Memory B cell (primary cell): ENCODE measurements at regions not wholly inside any gene's neighbourhood (a gene's known extent, or its start where the extent isn't known, plus 50 kb on each side); places are given as distances from the start of the nearest gene placed in this dataset.
"Not testable (repeated sequence)": the region's sequence is repeated elsewhere in the genome, so short reads cannot be mapped to it uniquely, and the experiment has no call there.

Experiments
- ATAC-seq: fragments of 150-1000 bp; cut with Tn5 transposase; 2 replicates; pipeline ENCODE4 v1.10.0; 2021; ENCODE audit warnings: low read depth, mild to moderate bottlenecking, moderate library complexity
- DNase-seq, 2 donors: peaks; one replicate each; pipeline ENCODE4 v3.0.0; 2022; ENCODE audit warnings: low spot score in 2 of 2
- H3K27ac Mint-ChIP-seq: one replicate; pipeline ENCODE4 v1.8.0; 2022; ENCODE audit warnings: mild to moderate bottlenecking, moderate library complexity, mixed read lengths
- H3K27me3 Mint-ChIP-seq: one replicate; pipeline ENCODE4 v1.8.0; 2022; ENCODE audit warnings: mixed read lengths
- H3K36me3 Mint-ChIP-seq: one replicate; pipeline ENCODE4 v1.8.0; 2022; ENCODE audit warnings: mild to moderate bottlenecking, mixed read lengths
- H3K4me1 Mint-ChIP-seq: one replicate; pipeline ENCODE4 v1.8.0; 2022; ENCODE audit warnings: mixed read lengths
- H3K4me3 Mint-ChIP-seq: one replicate; pipeline ENCODE4 v1.8.0; 2022; ENCODE audit warnings: mild to moderate bottlenecking, moderate library complexity, mixed read lengths
- H3K9me3 Mint-ChIP-seq: one replicate; pipeline ENCODE4 v1.8.0; 2022; ENCODE audit warnings: mixed read lengths

- Mint-ChIP-seq H3K27ac (no peak overlapping the region), H3K4me1 (peaks cover 44% of the 10 kb centered on the region), H3K36me3 (peaks cover 16% of the 10 kb centered on the region), H3K9me3 (peaks cover 2% of the 10 kb centered on the region), H3K4me3 (no peak overlapping the region), H3K27me3 (no peaks in the 10 kb centered on the region)
- ATAC-seq (no peak), DNase-seq (no peak)
Measured at GRCh38 chr6:144415014-144415413, 129.9 kb downstream of the UTRN start.

- no peaks in the 10 kb centered on the region for H3K27me3 Mint-ChIP-seq
- DNase-seq (no peak), ATAC-seq (no peak)
- H3K9me3 Mint-ChIP-seq: peaks cover 2% of the 10 kb centered on the region
- no peak overlapping the region for H3K4me3 Mint-ChIP-seq
- H3K27ac Mint-ChIP-seq: peak overlapping the region; percentile 40
- H3K36me3 Mint-ChIP-seq: peaks cover 12% of the 10 kb centered on the region
- peaks cover 40% of the 10 kb centered on the region for H3K4me1 Mint-ChIP-seq
Measured at GRCh38 chr6:144415835-144416237, 130.7 kb downstream of the UTRN start.

GRCh38 chr6:144416244-144416643 lies 131.1 kb downstream of the UTRN start:
- peaks cover 2% of the 10 kb centered on the region for H3K9me3 Mint-ChIP-seq
- H3K36me3 Mint-ChIP-seq: peaks cover 8% of the 10 kb centered on the region
- peaks cover 36% of the 10 kb centered on the region for H3K4me1 Mint-ChIP-seq
- no peak for ATAC-seq
- no peaks in the 10 kb centered on the region for H3K27me3 Mint-ChIP-seq
- H3K27ac Mint-ChIP-seq: no peak overlapping the region
- H3K4me3 Mint-ChIP-seq: no peak overlapping the region
- no peak for DNase-seq

GRCh38 chr6:144416773-144417172 lies 131.6 kb downstream of the UTRN start:
- DNase-seq: no peak
- H3K4me1 Mint-ChIP-seq: peaks cover 31% of the 10 kb centered on the region
- H3K27me3 Mint-ChIP-seq: no peaks in the 10 kb centered on the region
- ATAC-seq: no peak
- no peak overlapping the region for H3K4me3 Mint-ChIP-seq
- H3K27ac Mint-ChIP-seq: peak overlapping the region; percentile 65
- H3K36me3 Mint-ChIP-seq: peaks cover 4% of the 10 kb centered on the region
- H3K9me3 Mint-ChIP-seq: peaks cover 2% of the 10 kb centered on the region

- no peak overlapping the region for H3K4me3 Mint-ChIP-seq
- H3K9me3 Mint-ChIP-seq: peaks cover 2% of the 10 kb centered on the region
- ATAC-seq (no peak), DNase-seq (no peak)
- H3K4me1 Mint-ChIP-seq: peaks cover 30% of the 10 kb centered on the region
- H3K36me3 Mint-ChIP-seq: peaks cover 7% of the 10 kb centered on the region
- no peaks in the 10 kb centered on the region for H3K27me3 Mint-ChIP-seq
- peak overlapping the region; percentile 65 for H3K27ac Mint-ChIP-seq
Measured at GRCh38 chr6:144417681-144418080, 132.5 kb downstream of the UTRN start.

- Mint-ChIP-seq H3K4me3 (no peak overlapping the region), H3K36me3 (peaks cover 7% of the 10 kb centered on the region), H3K4me1 (peaks cover 24% of the 10 kb centered on the region), H3K27ac (peak overlapping the region; percentile 50), H3K27me3 (no peaks in the 10 kb centered on the region), H3K9me3 (no peaks in the 10 kb centered on the region)
- DNase-seq: no peak
- ATAC-seq: peak; percentile 52
Measured at GRCh38 chr6:144418959-144419545, 133.9 kb downstream of the UTRN start.

- no peak for ATAC-seq
- peaks cover 10% of the 10 kb centered on the region for H3K4me1 Mint-ChIP-seq
- H3K27me3 Mint-ChIP-seq: no peaks in the 10 kb centered on the region
- no peaks in the 10 kb centered on the region for H3K9me3 Mint-ChIP-seq
- no peak for DNase-seq
- no peak overlapping the region for H3K27ac Mint-ChIP-seq
- no peak overlapping the region for H3K4me3 Mint-ChIP-seq
- peaks cover 27% of the 10 kb centered on the region for H3K36me3 Mint-ChIP-seq
Measured at GRCh38 chr6:144423167-144423566, 138.0 kb downstream of the UTRN start.

GRCh38 chr6:144429753-144430152 lies 144.6 kb downstream of the UTRN start:
- no peak for ATAC-seq
- Mint-ChIP-seq H3K27me3 (no peaks in the 10 kb centered on the region), H3K27ac (no peak overlapping the region), H3K4me3 (no peak overlapping the region), H3K9me3 (peaks cover 2% of the 10 kb centered on the region), H3K4me1 (peaks cover 10% of the 10 kb centered on the region), H3K36me3 (peaks cover 43% of the 10 kb centered on the region)
- DNase-seq: no peak

- H3K27ac Mint-ChIP-seq, DNase-seq, H3K4me3 Mint-ChIP-seq, H3K27me3 Mint-ChIP-seq, ATAC-seq, H3K4me1 Mint-ChIP-seq, H3K9me3 Mint-ChIP-seq: not testable (repeated sequence)
- H3K36me3 Mint-ChIP-seq: peaks cover 39% of the 10 kb centered on the region
Measured at GRCh38 chr6:144433446-144433845, 148.3 kb downstream of the UTRN start.

GRCh38 chr6:144434308-144434990 lies 149.3 kb downstream of the UTRN start:
- Mint-ChIP-seq H3K9me3 (peaks cover 2% of the 10 kb centered on the region), H3K27me3 (no peaks in the 10 kb centered on the region), H3K4me1 (peaks cover 5% of the 10 kb centered on the region), H3K27ac (peak overlapping the region; percentile 24), H3K36me3 (peaks cover 39% of the 10 kb centered on the region), H3K4me3 (no peak overlapping the region)
- DNase-seq (no peak), ATAC-seq (no peak)

GRCh38 chr6:144435602-144436426 lies 150.7 kb downstream of the UTRN start:
- ATAC-seq: no peak
- Mint-ChIP-seq H3K36me3 (peaks cover 49% of the 10 kb centered on the region), H3K4me3 (no peak overlapping the region), H3K9me3 (peaks cover 6% of the 10 kb centered on the region), H3K27ac (no peak overlapping the region), H3K4me1 (peaks cover 5% of the 10 kb centered on the region), H3K27me3 (no peaks in the 10 kb centered on the region)
- DNase-seq: no peak

GRCh38 chr6:144437105-144437504 lies 152.0 kb downstream of the UTRN start:
- ATAC-seq (no peak), DNase-seq (no peak)
- H3K9me3 Mint-ChIP-seq: peaks cover 9% of the 10 kb centered on the region
- H3K4me3 Mint-ChIP-seq: no peak overlapping the region
- no peak overlapping the region for H3K27ac Mint-ChIP-seq
- H3K27me3 Mint-ChIP-seq: no peaks in the 10 kb centered on the region
- H3K4me1 Mint-ChIP-seq: peaks cover 5% of the 10 kb centered on the region
- H3K36me3 Mint-ChIP-seq: peaks cover 54% of the 10 kb centered on the region

GRCh38 chr6:144438103-144438502 lies 153.0 kb downstream of the UTRN start:
- Mint-ChIP-seq H3K36me3 (peaks cover 56% of the 10 kb centered on the region), H3K9me3 (peaks cover 7% of the 10 kb centered on the region), H3K27me3 (no peaks in the 10 kb centered on the region), H3K27ac (no peak overlapping the region), H3K4me3 (no peak overlapping the region), H3K4me1 (peaks cover 5% of the 10 kb centered on the region)
- ATAC-seq (no peak), DNase-seq (no peak)

- Mint-ChIP-seq H3K27ac (no peak overlapping the region), H3K36me3 (peaks cover 57% of the 10 kb centered on the region), H3K4me3 (no peak overlapping the region), H3K27me3 (no peaks in the 10 kb centered on the region), H3K9me3 (peaks cover 7% of the 10 kb centered on the region), H3K4me1 (peaks cover 5% of the 10 kb centered on the region)
- no peak for DNase-seq
- no peak for ATAC-seq
Measured at GRCh38 chr6:144439016-144439415, 153.9 kb downstream of the UTRN start.
